ENCODE measurements at regions not wholly inside any gene's neighbourhood (a gene's known extent, or its start where the extent isn't known, plus 50 kb on each side); places are given as distances from the start of the nearest gene placed in this dataset.

DNA sequence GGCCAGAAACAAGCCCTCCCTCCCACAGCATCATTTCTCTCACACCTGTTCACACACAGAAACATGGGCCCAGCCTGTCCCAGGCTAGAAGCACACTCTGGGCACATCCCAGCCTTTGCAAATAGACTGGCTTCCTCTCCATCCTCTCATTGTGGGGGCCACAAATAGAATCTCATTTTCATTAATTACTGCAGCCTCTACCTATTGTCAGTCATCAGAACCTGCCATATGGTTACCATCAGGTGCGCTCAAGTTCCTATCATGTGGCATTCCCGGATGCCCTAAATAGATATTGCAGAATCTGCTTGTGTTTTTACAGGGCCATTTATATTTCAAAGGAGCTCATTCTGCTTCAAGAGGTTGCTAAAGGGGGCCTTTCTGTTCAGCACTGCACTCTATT lies 460.7 kb downstream of the BCL11A start:
- DNase-seq: no peak

DNA sequence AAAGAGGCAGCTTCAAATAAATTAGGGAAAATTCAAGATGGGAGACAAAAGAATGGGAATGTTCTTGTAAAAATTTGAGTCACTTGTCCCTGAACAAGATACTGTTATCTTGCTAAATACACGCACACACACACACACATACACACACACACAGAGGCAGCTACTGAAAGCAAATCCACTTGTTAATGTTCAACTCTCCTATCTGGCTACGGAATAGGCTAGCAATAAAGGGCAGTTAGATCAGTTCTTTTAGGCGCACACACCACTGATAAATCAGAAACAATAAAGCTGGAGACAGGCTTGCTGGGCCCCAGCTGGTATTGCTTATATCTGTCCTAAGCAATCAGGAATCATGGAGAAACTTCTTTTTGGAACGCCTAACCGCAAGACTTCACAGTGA lies 461.6 kb downstream of the BCL11A start:
- DNase-seq: no peak

DNA sequence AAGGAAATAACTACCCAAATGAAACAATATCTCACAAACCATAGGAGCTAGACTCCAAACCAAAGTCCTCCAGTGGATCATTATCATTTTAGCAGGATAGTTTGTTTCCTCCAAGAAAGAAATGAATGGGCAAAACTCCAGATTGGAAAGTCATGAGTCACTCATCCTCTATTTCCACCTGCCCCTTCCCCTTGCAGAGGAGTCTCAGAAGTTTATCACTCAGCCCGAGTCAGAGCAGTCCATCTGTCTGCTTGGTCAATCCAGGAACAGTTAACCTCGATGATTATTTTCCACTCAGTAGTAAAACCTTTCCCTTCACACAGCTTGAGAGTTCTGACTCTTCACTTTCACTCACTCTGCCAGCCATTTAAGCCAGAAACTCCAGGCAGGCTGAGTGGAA lies 462.2 kb downstream of the BCL11A start:
- DNase-seq: no peak

DNA sequence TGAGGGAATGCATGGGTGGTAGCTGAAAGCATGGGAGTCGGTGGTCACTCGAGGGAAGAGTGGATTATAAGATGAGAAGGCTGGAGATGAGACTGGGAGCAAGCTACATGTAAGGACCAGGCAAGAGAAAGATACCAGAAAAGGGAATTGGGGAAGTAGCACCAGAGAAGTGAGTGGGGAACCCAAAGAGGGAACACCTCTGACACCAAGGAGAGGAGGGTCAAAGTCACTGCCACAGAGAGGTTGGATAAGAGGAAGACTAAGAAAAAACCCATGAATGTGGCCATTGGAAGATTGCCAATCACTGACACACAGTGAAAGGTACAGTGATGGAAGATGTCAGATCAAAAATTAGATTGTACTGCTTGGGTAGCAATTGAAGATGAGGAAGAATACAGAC lies 473.9 kb downstream of the BCL11A start:
- no peak for DNase-seq

DNA sequence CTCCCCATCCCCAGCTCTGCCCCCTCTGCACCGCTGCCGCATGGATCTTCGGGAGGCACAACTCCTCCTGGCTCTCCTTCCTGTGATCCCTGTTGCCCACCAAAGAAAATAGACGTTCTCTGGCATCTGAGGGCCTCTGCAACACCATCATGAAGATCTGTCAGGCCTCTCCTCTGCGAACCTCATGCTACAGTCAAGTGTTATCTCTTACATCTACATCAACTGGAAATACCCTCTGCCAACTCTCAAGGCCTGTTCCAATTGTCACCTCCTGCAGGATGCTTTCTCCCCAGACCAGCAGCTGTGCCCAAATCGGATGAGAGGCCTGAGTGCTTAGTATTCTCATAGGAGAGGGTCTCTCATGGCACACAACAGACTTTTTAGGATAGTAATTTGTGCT lies 478.4 kb downstream of the BCL11A start:
- DNase-seq: no peak

DNA sequence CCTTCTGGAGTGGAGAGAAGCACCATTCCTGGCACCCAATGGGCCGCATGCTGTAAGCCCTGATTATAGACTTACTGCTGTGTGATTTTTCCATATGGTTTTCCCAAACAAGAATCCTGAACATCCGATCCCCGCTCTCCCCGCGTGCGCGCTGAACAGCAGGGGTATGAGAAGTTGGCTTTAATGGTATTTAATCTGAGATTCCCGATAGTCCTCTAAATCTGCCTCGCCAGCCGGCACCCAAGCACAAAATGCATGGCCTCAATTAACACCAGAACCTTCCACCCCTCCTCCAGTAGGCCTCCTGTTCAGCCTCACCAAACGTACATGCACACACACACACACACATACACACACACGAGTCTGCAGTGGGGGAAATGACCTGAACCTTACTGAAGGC lies 480.3 kb downstream of the BCL11A start:
- no peak for DNase-seq

DNA sequence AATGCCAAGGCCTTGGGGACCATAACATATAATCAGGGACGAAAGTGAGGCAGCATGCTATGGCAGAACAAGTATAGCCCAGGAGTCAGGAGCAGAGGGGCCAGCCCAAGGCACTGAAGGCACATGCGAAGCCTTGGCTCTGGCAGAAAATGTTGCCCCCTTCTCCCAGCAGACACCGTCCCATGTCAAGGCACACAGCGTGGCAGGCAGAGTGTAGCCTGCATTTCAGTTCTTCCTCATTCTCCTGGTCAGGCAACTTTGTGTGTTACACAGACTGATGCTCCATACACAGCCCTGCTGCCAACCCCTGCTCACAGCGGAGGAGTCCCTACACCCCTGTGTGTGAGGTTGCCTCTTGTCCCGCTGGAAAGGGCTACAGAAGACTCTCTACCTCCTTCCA lies 480.8 kb downstream of the BCL11A start:
- no peak for DNase-seq

DNA sequence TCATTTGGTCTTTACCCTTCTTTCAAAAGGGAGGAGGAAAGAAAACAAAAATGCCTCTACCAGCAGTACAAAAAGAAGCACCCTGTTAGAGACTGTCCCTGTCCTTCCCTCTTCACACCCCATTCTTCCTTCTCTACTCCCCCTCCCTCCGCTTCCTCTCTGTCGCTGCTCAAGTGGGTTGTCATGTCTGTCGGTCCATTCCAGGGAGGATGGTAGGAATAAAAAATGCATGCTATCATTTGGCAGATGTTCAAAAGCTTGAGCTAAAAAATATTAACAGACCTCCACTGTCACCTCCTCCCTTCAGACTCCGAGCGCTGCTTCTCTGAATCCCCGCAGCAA lies 482.0 kb downstream of the BCL11A start:
- DNase-seq: no peak

DNA sequence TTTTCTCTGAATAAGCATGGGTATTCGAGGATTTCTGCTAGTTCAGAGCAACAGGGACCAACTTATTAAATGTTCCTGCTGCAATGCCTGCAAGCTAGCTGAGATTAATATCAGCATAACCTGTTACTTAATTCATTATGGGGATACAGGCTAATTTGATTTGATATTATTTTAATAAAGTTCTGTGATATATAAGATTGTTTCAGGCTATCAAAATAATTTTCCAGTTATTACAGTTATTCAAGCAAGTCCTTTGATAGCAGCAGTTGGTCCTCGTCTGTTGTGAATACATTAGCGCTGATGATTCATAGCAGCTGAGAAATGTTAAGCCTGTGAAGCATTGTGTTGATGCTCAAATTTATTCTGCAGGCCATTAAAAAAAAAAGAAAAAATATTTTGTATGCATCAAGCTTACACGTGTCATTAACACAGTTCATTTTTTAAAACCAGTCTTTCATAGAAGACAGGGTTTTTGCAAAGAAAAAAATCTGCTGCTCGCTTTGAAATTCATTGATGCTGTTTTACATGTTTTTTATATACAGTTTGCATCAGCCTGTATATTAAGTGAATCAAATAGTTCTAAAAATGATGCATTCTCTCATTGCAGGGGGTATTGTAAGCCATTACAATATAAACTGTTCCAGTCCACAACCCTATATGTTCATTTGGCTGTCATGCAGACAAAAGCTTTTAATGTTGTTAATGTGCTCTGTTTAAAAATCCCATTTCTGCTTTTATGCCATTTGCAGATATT lies 482.5 kb downstream of the BCL11A start:
- DNase-seq: no peak

DNA sequence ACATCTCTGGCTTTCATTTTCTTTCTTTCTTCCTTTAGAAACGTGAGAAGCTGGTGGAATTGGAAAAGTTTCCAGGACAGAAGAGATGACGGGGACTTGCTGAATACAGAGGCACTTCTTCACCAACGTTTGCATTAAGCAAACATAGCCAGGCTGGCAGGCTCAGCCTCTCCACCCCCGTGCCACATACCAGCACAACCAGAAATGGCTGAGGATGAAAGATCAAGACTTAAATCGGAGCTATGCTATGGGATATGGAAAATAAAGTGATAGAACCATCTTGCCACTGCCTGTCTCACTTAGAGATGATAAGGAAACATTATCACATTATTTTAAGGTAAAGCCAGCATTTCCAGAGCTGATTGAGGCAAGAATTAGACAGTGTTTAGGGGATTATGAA lies 483.3 kb downstream of the BCL11A start:
- DNase-seq: no peak

DNA sequence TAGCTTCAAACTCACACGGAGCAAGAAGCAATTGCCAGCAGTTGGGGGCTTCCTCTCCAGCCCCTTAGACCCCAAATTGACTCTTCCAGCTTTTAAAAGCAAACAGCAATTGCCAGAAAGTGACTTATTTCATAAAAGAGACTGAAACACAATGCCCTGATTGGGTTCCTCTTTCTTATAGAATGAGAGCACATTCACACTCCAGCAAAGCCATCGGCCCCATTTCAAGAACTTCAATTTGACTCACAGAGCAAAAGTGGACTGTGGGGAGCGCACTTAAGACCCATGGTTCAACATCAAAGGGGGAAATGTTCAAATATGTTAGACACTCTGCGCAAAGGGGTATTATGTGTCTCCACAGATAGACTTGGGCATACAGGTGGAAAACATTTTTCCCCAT lies 484.7 kb downstream of the BCL11A start:
- DNase-seq: no peak

DNA sequence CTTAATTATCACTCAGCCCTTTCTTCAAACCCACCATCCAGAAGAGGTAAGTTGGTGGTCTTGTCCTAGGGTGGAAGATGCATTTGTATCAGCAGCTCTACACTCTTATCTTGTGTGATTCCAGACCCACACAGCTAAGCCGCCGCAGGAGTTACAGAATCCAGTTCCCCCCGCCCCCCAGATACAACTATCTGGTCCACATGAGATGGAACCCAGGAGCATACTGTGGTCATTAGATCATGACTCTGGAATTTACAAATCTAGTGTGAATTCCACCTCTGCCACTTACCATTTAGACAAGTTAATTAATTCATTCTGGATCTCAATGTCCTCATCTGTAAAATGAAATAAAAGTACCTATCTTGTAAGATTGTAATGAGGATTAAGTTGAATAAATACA lies 486.4 kb downstream of the BCL11A start:
- no peak for DNase-seq

DNA sequence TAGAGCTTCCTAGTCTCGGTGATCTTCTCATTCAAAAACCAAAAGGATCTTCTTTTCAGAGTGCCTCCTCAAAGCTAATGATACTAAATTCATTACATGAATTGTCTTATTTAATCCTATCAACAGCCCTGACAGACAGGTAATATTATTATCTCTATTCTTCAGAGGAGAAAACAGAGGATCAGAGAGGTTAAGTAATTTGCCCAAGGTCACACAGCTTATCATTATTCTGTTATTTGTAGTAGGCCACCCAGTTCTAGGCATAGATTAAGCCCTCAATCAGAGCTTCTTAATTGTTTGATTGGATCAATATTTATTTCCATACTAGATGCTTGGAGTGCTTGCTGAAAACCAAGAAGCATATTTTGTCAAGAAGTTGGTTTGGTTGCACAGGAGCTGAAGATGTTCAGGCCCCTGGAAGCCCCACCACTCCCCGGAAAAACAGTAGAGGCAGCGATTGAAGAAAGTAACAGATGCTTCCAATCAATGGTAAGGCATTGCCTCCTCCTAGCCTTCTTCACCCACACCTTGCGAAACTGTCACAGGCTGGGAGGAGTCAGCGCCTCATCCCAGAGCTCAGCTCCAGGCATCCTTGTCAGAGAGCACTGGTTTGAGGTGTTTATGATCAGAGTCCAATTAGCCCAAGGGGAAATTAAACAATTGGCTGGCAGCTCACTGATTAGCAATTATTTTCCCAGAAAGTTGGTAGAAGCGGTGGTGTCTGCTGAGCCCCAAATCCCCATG lies 487.2 kb downstream of the BCL11A start:
- no peak for DNase-seq

DNA sequence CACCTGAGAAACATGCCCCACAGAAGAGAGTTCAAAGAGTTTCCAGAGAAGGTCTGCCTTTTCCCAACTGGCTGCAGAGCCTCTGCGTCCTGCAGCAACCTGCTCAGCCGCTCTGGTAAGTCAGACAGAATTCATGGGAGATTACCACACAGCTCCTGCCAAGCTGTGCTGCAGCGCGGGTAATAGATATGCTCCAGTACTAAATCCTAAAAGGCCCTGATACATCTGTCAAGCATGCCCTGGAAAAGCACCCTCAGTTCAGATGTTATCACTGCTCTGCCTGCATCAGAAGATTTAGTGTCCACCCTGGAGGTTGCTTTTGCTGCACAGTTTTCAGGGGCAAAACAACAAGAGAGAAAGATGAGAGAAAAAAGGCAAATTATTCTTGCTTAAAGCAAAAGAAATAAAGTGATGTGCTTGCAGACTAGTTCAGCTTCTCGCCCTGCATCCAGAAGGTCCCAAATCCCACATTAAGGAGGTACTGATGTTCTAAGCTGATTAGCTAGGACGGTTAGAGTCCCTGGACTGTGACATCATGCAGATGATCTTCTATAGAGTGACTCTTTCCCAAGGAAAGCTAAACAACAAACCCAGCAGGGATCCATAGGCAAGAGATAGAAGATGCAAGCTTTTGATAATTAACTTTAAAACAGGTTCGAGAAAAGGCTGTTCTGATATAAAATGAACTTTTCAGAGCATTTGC lies 488.6 kb downstream of the BCL11A start:
- DNase-seq: no peak

DNA sequence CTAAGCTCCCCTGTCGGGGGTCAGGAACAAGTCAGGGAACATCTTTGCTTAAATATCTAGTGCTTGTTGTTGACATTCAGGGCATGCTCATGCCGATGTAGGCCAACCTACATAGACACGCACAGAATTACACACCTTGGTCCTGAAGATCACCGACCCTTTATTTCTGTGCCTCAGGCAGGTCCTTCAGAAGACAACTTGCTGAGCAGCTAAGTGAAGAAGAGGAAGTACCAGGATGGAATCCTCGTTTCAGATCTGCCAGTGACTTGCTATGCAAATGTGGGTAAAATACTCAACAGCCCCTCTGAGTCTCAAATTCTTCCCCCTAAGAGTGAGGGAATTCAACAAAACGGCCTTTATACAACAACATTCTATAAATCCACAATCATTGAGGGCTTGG lies 494.7 kb downstream of the BCL11A start:
- DNase-seq: no peak

DNA sequence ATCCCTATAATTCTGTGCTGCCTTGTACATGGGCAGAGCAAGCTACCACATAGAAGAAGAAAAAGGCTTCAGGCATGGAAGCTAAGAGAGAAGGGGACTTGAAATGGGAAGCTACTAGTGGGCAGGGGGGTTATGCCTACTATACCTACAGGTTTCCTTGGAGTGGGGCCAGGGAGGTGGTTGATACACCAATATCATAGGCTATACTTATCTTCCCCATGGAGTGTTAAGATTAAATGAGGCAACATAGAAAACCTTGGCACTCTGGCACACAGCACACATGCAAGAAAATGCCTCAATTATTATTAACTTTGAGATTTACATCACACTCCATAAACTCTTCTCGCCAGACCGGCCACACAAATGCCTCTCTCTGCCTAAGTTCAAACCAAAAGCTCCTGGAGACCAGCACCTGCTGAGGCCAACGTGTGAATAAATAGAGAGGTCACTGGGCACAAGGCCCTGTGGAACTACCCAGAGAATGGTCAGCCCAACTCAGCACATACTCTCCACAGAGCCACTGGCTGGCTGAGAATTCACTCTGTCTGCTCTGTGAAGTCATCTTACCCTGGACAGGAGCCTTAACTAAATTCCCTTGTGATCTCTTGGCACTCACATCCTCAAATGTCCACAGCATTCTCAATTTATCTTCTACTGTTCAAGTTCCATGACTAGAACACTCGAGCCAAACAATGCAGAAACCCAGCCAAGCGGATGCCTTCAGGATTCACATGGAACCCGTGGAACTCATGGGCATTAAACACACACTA lies 498.7 kb downstream of the BCL11A start:
- DNase-seq: no peak

DNA sequence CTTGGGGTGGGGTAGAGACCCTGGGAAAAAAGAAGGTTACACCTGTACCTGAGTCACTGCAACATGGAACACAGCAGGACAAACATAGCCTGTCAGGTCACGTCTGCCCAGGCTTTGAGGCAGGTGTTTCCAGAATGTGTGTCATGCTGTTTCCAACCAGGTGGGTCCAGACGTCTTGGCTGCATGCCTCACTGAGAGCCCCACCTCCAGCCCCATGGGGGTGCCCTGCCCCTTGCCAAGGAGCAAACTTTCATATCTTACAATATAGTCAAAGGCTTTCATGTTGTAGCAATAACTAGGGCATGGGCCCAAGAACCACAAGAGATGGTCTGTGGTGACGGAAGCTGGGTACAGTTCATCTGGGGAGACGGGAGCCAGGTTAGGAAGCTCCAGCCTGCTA lies 499.7 kb downstream of the BCL11A start:
- no peak for DNase-seq

DNA sequence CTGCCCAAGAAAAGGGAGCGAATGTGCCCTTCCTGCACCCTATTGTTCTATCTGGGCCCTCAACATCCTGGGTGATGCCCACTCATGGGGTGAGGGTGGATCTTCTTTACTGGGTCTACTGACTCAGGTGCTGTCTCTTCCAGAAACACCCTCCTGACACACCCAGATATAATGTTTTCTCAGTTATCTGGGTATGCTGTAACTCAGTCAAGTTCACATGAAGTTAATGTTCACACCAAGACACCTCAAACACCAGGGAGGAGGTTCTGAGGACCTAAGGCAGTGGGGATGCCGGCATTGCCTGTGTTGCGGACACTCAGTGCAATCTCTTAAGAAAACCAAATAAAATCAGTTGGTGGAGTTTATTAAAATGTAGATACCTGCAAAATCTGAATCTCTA lies 500.9 kb downstream of the BCL11A start:
- no peak for DNase-seq

DNA sequence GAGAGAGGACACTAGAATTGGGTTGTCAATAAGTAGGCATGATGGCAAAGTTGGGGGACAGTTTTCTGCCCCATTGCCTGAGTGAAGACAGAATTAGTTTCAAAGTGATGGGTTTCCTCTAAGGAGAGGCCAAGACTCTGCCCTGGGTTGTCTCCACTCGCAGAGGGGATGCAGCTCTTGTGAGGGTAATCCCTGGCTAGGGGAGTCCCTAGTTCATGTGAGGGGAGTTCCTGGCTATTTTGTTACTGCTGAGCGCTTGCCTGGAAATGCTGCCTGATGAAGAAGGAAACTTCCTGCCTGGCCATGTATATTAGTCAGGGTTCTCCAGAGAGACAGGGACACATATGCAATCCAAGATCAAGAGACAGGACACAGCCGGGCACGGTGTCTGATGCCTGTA lies 501.5 kb downstream of the BCL11A start:
- no peak for DNase-seq

DNA sequence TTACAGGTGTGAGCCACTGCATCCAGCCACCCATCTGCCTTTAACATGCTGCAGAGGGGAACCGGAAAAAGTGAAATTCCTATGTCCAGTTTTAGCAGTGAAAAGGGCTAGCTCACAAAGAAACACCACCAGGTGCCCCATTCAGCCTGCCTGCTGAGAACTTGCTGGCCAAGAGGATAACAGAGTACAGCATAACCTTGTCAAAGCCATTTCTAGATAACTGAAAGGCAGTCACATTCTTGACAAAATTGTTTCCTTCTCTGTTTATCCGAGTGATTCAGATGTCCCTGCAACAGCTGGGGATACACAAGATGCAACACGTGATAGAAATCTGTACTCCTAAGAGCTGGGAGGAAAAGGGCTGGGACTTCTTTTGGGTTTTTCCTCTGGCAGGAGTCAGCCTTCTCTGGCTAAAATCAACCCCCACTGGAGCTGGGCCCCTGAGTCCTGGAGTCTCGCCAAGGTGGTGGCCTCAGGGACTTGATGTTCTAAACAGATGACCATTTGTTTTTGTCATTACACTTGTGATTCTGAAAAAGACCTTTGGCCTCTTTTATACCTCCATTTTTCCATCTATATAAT lies 505.4 kb downstream of the BCL11A start:
- no peak for DNase-seq

DNA sequence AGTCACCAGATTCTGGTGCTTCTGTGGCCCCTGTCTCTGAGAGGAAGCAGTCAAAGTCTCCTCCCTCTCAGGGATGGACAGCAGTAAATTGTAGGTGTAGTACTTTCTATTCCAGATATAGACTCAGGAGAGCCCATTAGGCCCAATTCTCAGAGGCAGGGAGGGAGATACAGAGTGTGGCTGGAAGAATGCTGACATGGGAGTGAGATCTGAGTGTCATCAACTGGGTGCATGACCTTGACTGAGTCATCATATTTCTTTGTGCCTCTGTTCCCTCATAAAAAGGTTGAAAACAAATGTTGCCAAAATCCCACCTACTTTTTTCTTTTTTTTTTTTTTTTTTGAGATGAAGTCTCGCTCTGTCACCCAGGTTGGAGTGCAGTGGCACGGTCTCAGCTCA lies 506.1 kb downstream of the BCL11A start:
- no peak for DNase-seq

DNA sequence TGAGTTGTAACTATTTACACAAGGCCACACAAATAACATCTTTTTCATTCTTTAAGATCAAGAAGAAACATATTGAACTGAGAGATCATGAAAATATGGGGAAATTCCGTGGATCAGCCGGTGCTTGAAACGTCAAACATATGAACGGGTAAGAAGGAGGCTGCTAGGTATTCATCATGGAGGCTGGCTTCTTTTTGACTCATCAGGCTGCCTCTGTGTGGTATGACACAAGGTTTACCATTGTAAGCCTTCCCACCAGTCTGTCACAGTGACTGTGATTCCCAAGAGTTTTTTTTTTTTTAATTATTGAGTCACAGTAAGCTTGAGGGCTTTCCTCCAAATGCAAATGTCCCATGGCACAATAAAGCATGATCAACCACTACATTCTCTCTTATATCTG lies 506.9 kb downstream of the BCL11A start:
- DNase-seq: no peak

DNA sequence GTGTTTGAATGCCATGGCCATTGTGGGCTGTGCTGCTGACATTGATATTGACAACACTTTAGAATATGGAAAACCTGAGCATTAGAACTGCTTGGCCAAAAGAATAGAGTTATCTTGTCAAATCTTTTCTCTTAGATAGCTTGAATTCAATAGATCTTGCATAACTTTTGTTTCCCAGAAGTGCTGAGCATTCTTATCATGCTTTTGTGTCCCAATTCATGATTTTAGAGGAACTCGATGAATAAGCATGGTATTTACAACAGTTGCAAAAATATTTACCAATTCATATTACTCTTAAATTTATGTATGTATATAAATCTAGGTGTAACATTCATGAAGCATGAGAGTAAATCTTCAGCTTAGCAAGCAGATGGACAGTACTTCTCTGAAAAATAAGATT lies 508.0 kb downstream of the BCL11A start:
- DNase-seq: no peak

Measured in 8988T (cell line).